GM23338 (cell line): ENCODE measurements at regions not wholly inside any gene's neighbourhood (a gene's known extent, or its start where the extent isn't known, plus 50 kb on each side); places are given as distances from the start of the nearest gene placed in this dataset.

ENCODE experiments used
- CREB1 ChIP-seq: fragments of 250-450 bp; sonication (Bioruptor Pico); IDR thresholded peaks from 2 replicates; pipeline ENCODE4 v1.5.0; 2020; ENCODE audit warnings: low read depth, mild to moderate bottlenecking, moderate library complexity
- EZH2 ChIP-seq: fragments of 200-600 bp; sonication (generic); IDR thresholded peaks from one replicate; pipeline ENCODE4 v1.8.0; 2017; ENCODE audit warnings: antibody characterized with exemption, mild to moderate bottlenecking, low read depth; ENCODE audit not compliant: unreplicated experiment
- EZH2phosphoT487 ChIP-seq: fragments of 200-600 bp; sonication (generic); IDR thresholded peaks from one replicate; pipeline ENCODE4 v1.8.1; 2018; ENCODE audit warnings: antibody characterized with exemption; ENCODE audit not compliant: unreplicated experiment
- POLR2AphosphoS5 ChIP-seq: IDR thresholded peaks from 2 replicates; pipeline ENCODE4 v1.6.1; 2016; ENCODE audit warnings: antibody characterized with exemption, low read depth
- TF ChIP-seq, protein P1 (sequence below), 2 experiments: fragments of 200-600 bp in 1 of 2; sonication (generic) in 1 of 2; conservative IDR thresholded peaks; 2 replicates each; pipeline versions ENCODE4 v1.5.1 to v1.6.1; 2016 to 2017; ENCODE audit warnings: antibody characterized with exemption in 2 of 2, low read depth in 2 of 2, mild to moderate bottlenecking in 2 of 2, moderate library complexity in 1 of 2
- TF ChIP-seq, protein P2 (sequence below): IDR thresholded peaks from one replicate; pipeline ENCODE4 v1.6.1; 2018; ENCODE audit warnings: antibody characterized with exemption; ENCODE audit not compliant: unreplicated experiment
- TF ChIP-seq, protein P3 (sequence below): IDR thresholded peaks from 2 replicates; pipeline ENCODE4 v1.6.1; 2016; ENCODE audit warnings: antibody characterized with exemption

DNA sequence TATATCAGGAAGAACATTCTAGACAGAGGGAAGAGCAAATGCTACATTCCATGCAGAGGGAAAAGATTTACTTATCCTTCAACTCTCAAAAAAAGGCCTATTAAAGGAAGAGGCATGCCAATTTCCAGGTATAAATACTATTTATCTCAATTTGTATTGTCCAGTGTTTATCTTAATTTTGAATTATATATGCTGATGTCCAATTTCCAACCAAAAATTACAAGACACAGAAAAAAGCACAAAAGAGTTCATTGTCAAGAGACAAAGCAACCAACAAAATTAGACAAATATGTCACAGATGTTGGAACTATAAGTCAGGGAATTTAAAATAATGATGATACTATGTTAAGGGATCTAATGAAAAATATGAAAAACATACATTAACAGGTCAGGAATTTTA is 286.6 kb upstream of the SFSWAP start:
- TF ChIP-seq, protein P1, sequence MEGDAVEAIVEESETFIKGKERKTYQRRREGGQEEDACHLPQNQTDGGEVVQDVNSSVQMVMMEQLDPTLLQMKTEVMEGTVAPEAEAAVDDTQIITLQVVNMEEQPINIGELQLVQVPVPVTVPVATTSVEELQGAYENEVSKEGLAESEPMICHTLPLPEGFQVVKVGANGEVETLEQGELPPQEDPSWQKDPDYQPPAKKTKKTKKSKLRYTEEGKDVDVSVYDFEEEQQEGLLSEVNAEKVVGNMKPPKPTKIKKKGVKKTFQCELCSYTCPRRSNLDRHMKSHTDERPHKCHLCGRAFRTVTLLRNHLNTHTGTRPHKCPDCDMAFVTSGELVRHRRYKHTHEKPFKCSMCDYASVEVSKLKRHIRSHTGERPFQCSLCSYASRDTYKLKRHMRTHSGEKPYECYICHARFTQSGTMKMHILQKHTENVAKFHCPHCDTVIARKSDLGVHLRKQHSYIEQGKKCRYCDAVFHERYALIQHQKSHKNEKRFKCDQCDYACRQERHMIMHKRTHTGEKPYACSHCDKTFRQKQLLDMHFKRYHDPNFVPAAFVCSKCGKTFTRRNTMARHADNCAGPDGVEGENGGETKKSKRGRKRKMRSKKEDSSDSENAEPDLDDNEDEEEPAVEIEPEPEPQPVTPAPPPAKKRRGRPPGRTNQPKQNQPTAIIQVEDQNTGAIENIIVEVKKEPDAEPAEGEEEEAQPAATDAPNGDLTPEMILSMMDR (conservative IDR thresholded peaks at IDR 0.05; ENCODE audit: low read depth in 2 of 2): no peak
- no peak for TF ChIP-seq EZH2
- TF ChIP-seq, protein P2, sequence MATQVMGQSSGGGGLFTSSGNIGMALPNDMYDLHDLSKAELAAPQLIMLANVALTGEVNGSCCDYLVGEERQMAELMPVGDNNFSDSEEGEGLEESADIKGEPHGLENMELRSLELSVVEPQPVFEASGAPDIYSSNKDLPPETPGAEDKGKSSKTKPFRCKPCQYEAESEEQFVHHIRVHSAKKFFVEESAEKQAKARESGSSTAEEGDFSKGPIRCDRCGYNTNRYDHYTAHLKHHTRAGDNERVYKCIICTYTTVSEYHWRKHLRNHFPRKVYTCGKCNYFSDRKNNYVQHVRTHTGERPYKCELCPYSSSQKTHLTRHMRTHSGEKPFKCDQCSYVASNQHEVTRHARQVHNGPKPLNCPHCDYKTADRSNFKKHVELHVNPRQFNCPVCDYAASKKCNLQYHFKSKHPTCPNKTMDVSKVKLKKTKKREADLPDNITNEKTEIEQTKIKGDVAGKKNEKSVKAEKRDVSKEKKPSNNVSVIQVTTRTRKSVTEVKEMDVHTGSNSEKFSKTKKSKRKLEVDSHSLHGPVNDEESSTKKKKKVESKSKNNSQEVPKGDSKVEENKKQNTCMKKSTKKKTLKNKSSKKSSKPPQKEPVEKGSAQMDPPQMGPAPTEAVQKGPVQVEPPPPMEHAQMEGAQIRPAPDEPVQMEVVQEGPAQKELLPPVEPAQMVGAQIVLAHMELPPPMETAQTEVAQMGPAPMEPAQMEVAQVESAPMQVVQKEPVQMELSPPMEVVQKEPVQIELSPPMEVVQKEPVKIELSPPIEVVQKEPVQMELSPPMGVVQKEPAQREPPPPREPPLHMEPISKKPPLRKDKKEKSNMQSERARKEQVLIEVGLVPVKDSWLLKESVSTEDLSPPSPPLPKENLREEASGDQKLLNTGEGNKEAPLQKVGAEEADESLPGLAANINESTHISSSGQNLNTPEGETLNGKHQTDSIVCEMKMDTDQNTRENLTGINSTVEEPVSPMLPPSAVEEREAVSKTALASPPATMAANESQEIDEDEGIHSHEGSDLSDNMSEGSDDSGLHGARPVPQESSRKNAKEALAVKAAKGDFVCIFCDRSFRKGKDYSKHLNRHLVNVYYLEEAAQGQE: no peak
- TF ChIP-seq POLR2AphosphoS5: no peak
- no peak for TF ChIP-seq EZH2phosphoT487
- no peak for TF ChIP-seq CREB1
- TF ChIP-seq, protein P3, sequence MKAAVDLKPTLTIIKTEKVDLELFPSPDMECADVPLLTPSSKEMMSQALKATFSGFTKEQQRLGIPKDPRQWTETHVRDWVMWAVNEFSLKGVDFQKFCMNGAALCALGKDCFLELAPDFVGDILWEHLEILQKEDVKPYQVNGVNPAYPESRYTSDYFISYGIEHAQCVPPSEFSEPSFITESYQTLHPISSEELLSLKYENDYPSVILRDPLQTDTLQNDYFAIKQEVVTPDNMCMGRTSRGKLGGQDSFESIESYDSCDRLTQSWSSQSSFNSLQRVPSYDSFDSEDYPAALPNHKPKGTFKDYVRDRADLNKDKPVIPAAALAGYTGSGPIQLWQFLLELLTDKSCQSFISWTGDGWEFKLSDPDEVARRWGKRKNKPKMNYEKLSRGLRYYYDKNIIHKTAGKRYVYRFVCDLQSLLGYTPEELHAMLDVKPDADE: no peak
